DND-41 (cell line): ENCODE measurements at regions not wholly inside any gene's neighbourhood (a gene's known extent, or its start where the extent isn't known, plus 50 kb on each side); places are given as distances from the start of the nearest gene placed in this dataset.

Experiments
- EZH2 ChIP-seq: IDR thresholded peaks from 3 replicates; pipeline ENCODE4 v1.6.1; 2012; ENCODE audit warnings: borderline replicate concordance, low read depth, mild to moderate bottlenecking, moderate library complexity, low read length, inconsistent platforms; ENCODE audit not compliant: severe bottlenecking
- TF ChIP-seq, protein P1 (sequence below): IDR thresholded peaks from 2 replicates; pipeline ENCODE4 v1.5.1; 2012; ENCODE audit warnings: borderline replicate concordance, low read length, moderate library complexity, mild to moderate bottlenecking; ENCODE audit not compliant: poor library complexity, severe bottlenecking; ENCODE audit errors: extremely low read depth

DNA sequence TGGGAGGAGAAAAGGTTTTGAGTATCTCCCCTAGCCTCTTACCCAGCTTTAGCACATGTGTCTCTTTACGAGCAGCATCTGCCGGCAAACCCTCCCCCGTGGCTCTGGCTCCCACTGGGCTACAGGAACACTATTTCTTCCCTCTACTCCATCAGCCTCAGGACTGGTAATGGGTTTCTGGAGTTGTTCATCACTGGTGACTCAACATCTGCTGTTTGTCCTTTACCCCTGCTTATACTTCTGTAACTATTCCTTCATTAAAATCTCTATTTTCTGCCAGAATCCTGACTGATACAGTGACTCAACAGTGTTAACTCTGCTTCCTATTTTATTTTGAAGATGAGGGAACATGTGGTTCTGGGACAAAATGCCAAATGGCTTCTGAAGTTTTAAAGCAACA is 437.3 kb upstream of the HTR2A start:
- TF ChIP-seq, protein P1, sequence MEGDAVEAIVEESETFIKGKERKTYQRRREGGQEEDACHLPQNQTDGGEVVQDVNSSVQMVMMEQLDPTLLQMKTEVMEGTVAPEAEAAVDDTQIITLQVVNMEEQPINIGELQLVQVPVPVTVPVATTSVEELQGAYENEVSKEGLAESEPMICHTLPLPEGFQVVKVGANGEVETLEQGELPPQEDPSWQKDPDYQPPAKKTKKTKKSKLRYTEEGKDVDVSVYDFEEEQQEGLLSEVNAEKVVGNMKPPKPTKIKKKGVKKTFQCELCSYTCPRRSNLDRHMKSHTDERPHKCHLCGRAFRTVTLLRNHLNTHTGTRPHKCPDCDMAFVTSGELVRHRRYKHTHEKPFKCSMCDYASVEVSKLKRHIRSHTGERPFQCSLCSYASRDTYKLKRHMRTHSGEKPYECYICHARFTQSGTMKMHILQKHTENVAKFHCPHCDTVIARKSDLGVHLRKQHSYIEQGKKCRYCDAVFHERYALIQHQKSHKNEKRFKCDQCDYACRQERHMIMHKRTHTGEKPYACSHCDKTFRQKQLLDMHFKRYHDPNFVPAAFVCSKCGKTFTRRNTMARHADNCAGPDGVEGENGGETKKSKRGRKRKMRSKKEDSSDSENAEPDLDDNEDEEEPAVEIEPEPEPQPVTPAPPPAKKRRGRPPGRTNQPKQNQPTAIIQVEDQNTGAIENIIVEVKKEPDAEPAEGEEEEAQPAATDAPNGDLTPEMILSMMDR: no peak
- TF ChIP-seq EZH2: no peak
